ENCODE measurements at regions not wholly inside any gene's neighbourhood (a gene's known extent, or its start where the extent isn't known, plus 50 kb on each side); places are given as distances from the start of the nearest gene placed in this dataset.

DNA sequence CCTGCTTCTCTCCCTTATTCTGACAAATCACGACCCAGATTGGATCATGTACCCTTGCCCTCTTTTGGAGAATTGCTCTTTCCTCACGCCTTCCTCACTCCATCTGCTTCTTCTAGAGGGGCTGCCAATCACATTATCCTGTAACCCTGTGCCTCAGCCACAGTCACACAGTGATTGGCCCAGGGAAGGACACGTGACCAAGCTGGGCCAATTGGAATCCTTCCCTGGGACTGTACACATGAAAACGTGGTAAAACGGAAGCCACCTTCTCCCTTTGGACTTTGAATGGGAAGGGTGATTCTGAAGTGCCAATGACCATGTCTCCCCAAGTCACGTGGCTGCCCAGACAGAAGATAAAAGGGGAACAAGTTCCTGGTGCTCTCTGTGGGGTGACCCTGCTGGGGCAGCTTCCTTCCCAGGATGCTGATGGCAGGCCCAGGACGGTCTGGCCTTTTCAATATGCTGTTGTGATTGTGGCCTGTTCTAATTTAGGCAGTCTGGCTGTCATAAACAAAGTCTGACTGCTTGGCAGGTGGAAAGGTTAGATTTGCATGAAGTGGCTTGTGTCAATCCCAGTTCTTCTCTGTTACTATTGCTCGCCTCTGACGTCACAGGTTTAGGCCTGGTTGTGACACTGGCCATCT lies 92.9 kb downstream of the UBIAD1 start:
- Histone ChIP-seq H3K4me3 (no peak overlapping the region), H3K27me3 (peaks cover 0 to 36% of the 10 kb centered on the region in 2 donors), H3K36me3 (no peaks in the 10 kb centered on the region), H3K27ac (no peak overlapping the region), H3K9me3 (no peaks in the 10 kb centered on the region), H3K4me1 (no peaks in the 10 kb centered on the region)
- DNase-seq = no peak
- intact Hi-C loops (cut with DNase I; ENCODE audit: low total_unique reads) = no loop called here
- TF ChIP-seq, protein P1, sequence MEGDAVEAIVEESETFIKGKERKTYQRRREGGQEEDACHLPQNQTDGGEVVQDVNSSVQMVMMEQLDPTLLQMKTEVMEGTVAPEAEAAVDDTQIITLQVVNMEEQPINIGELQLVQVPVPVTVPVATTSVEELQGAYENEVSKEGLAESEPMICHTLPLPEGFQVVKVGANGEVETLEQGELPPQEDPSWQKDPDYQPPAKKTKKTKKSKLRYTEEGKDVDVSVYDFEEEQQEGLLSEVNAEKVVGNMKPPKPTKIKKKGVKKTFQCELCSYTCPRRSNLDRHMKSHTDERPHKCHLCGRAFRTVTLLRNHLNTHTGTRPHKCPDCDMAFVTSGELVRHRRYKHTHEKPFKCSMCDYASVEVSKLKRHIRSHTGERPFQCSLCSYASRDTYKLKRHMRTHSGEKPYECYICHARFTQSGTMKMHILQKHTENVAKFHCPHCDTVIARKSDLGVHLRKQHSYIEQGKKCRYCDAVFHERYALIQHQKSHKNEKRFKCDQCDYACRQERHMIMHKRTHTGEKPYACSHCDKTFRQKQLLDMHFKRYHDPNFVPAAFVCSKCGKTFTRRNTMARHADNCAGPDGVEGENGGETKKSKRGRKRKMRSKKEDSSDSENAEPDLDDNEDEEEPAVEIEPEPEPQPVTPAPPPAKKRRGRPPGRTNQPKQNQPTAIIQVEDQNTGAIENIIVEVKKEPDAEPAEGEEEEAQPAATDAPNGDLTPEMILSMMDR (IDR thresholded peaks at IDR 0.05) = no peak

DNA sequence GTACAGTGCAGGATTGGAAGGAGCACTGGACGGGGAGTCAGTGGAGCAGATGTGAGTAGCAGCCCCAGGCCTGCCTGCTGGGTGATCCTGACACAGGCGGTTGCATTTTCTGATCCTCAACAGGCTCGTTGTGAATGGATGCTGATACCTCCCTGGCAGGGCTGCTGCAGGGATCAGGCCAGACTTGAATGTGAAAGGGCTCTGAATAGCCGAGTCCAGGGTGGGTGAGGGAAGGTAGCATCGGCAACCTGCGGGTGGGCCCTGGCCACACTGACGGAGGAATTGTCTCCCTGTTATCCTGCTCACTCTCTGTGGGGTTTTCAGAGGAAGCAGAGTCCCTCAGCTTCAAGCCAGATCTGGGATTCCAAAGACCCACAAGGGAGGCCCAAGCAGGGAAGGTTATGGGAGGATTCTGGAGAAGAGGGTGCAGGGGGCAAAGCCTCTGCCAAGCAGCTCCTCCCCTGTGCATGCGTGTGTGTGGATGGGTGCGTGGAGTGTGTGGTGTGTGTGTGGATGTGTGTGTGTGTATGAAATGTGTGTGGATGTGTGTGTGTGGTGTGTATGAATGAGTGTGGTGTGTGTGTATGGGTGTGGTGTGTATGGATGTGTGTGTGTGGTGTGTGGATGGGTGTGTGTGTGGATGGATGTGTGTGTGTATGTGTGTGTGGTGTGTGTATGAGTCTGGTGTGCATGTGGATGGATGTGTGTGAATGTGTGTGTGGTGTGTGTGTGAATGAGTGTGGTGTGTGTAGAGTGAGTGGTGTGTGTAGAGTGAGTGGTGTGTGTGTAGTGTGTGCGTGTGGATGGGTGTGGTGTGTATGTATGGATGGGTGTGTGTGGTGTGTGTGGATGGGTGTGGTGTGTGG lies 100.3 kb downstream of the UBIAD1 start:
- DNase-seq = no peak
- H3K27ac ChIP-seq = no peak overlapping the region
- H3K36me3 ChIP-seq = no peaks in the 10 kb centered on the region
- no peaks in the 10 kb centered on the region for H3K9me3 ChIP-seq
- peaks cover 0 to 41% of the 10 kb centered on the region in 2 donors for H3K27me3 ChIP-seq
- intact Hi-C loops (cut with DNase I; ENCODE audit: low total_unique reads) = no loop called here
- H3K4me3 ChIP-seq = no peak overlapping the region
- no peaks in the 10 kb centered on the region for H3K4me1 ChIP-seq
- TF ChIP-seq, protein P1 (IDR thresholded peaks at IDR 0.05) = no peak

DNA sequence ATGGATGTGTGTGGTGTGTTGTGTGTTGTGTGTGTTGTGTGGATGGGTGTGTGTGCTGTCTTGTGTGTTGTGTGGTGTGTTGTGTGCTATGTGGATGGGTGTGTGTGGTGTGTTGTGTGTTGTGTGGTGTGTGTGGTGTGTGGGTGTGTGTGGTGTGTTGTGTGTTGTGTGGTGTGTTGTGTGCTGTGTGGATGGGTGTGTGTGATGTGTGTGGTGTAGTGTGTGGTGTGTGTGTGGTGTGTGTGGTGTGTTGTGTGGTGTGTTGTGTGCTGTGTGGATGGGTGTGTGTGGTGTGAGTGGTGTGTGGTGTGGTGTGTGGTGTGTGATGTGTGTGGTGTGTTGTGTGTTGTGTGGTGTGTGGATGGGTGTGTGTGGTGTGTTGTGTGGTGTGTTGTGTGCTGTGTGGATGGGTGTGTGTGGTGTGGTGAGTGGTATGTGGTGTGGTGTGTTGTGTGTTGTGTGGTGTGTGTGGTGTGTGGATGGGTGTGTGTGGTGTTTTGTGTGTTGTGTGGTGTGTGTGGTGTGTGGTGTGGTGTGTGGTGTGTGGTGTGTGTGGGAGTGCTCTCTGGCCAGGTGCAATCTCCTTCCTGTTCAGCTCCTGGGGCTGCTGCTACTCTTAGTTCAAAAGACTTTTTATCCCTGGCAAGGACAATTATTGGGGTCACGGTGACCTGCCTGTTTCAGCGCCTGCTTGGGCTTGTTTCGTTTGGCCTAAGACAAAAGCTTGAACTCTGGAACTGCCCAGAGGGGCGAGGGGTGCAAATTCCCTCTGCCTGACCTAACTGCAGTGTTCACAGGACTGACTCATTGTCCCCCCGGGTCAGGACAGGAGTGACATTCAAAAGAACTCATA lies 101.1 kb downstream of the UBIAD1 start:
- intact Hi-C loops (cut with DNase I; ENCODE audit: low total_unique reads) = no loop called here
- Histone ChIP-seq H3K27me3 (peaks cover 0 to 39% of the 10 kb centered on the region in 2 donors), H3K9me3 (no peaks in the 10 kb centered on the region), H3K4me3 (no peak overlapping the region), H3K4me1 (no peaks in the 10 kb centered on the region), H3K36me3 (no peaks in the 10 kb centered on the region), H3K27ac (no peak overlapping the region)
- DNase-seq = no peak
- TF ChIP-seq, protein P1 (IDR thresholded peaks at IDR 0.05) = no peak

DNA sequence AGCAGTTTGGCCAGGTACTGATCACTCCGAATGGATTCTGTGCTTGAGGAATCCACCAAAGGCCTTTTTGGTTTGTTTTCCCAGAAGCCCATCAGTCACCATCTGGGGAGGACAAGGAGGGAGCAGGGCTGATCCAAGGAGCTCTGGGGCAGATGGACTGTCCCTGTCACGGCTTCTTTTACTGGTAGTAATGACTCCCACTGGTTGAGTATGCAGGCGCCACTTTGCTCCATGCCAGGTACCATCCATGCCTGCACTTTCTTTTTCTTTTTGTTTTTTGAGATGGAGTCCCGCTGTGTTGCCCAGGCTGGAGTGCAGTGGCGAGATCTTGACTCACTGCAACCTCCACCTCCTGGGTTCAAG lies 101.7 kb downstream of the UBIAD1 start:
- intact Hi-C loops (cut with DNase I; ENCODE audit: low total_unique reads) = no loop called here
- Histone ChIP-seq H3K36me3 (no peaks in the 10 kb centered on the region), H3K4me3 (no peak overlapping the region), H3K4me1 (no peaks in the 10 kb centered on the region), H3K27me3 (peaks cover 0 to 38% of the 10 kb centered on the region in 2 donors), H3K9me3 (no peaks in the 10 kb centered on the region), H3K27ac (no peak overlapping the region)
- DNase-seq = no peak
- TF ChIP-seq, protein P1 (IDR thresholded peaks at IDR 0.05) = no peak

DNA sequence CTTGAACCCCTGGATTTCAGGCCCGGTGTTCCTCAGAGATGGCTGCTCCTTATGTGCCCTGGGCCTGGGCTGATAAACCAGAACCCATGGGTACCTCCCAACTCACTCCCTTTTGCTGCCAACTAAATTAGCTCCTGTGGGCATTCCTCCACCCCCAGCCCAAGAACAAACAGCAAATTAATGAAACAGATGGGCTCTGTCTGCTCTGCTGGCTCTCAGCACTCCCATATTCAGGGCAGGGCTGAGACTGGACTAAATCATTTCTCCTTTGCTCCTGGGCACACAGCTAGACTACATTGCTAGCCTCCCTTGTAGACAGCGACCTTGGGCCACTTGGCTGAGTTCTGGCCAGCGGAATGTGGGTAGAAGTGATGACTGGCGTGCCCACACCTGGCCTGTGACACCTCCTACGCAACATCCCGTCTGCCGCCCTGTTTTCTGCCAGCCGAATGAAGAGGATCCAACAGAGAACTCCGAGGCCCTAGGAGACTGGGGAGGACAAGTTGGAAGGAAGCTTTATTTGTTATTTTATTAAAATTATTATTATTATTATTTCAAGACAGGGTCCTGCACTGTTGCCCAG lies 101.9 kb upstream of the DISP3 start:
- Histone ChIP-seq H3K27ac (no peak overlapping the region), H3K4me1 (no peaks in the 10 kb centered on the region), H3K9me3 (peaks cover 0 to 7% (median 4%) of the 10 kb centered on the region in 3 donors), H3K36me3 (no peaks in the 10 kb centered on the region), H3K4me3 (no peak overlapping the region), H3K27me3 (peaks cover 0 to 49% of the 10 kb centered on the region in 2 donors)
- TF ChIP-seq, protein P1 (IDR thresholded peaks at IDR 0.05) = no peak
- intact Hi-C loops (cut with DNase I; ENCODE audit: low total_unique reads) = no loop called here
- no peak for DNase-seq

All from tibial artery (tissue), 4 donors.